OCI-LY1 (cell line): ENCODE measurements at regions not wholly inside any gene's neighbourhood (a gene's known extent, or its start where the extent isn't known, plus 50 kb on each side); places are given as distances from the start of the nearest gene placed in this dataset.

Experiments used
- H2AFZ ChIP-seq: fragments of 200-600 bp; sonication (generic), shearing (Covaris generic); 2 replicates; pipeline ENCODE4 v1.6.0; 2014; ENCODE audit warnings: antibody characterized with exemption, mild to moderate bottlenecking, low read length
- H3F3A ChIP-seq: fragments of 200-600 bp; sonication (generic), shearing (Covaris generic); 2 replicates; pipeline ENCODE4 v1.6.0; 2014; ENCODE audit warnings: mild to moderate bottlenecking, antibody characterized with exemption, low read length, moderate library complexity; ENCODE audit not compliant: insufficient read depth
- H3K27ac ChIP-seq: fragments of 200-600 bp; sonication (generic); 2 replicates; pipeline ENCODE4 v1.5.1; 2014; ENCODE audit warnings: low read length, mixed run types, mild to moderate bottlenecking, low read depth; ENCODE audit not compliant: poor library complexity, severe bottlenecking
- H3K27me3 ChIP-seq: fragments of 200-600 bp; sonication (generic); 2 replicates; pipeline ENCODE4 v1.6.0; 2014; ENCODE audit warnings: antibody characterized with exemption, mild to moderate bottlenecking, low read length, moderate library complexity; ENCODE audit not compliant: insufficient read depth
- H3K36me3 ChIP-seq: fragments of 200-600 bp; sonication (generic); 2 replicates; pipeline ENCODE4 v1.6.1; 2014; ENCODE audit warnings: mild to moderate bottlenecking, antibody characterized with exemption, low read length, moderate library complexity, mixed read lengths; ENCODE audit not compliant: insufficient read depth
- H3K4me1 ChIP-seq: fragments of 200-600 bp; sonication (generic); 2 replicates; pipeline ENCODE4 v1.5.1; 2014; ENCODE audit warnings: mild to moderate bottlenecking, low read length, moderate library complexity; ENCODE audit not compliant: insufficient read depth, severe bottlenecking
- H3K4me2 ChIP-seq: fragments of 200-600 bp; sonication (generic), shearing (Covaris generic); 2 replicates; pipeline ENCODE4 v1.6.1; 2014; ENCODE audit warnings: low read length
- H3K4me3 ChIP-seq: fragments of 200-600 bp; sonication (generic); 2 replicates; pipeline ENCODE4 v1.5.1; 2014; ENCODE audit warnings: low read length, low read depth, mild to moderate bottlenecking, mixed read lengths; ENCODE audit not compliant: poor library complexity, severe bottlenecking
- H3K79me2 ChIP-seq: fragments of 200-600 bp; shearing (Covaris generic); 2 replicates; pipeline ENCODE4 v1.6.1; 2016; ENCODE audit warnings: mixed run types, low read length, mixed read lengths; ENCODE audit not compliant: insufficient read depth
- H3K9ac ChIP-seq: fragments of 200-600 bp; sonication (generic), shearing (Covaris generic); 2 replicates; pipeline ENCODE4 v1.6.1; 2014; ENCODE audit warnings: mild to moderate bottlenecking, low read length, mixed read lengths
- H3K9me2 ChIP-seq: fragments of 200-600 bp; sonication (generic), shearing (Covaris generic); 2 replicates; pipeline ENCODE4 v1.6.1; 2014; ENCODE audit warnings: low read depth, mild to moderate bottlenecking, low read length, mixed read lengths
- H3K9me3 ChIP-seq: fragments of 200-600 bp; shearing (Covaris generic); 2 replicates; pipeline ENCODE4 v1.6.1; 2014; ENCODE audit warnings: low read length, mixed read lengths
- H4K20me1 ChIP-seq: fragments of 200-600 bp; sonication (generic), shearing (Covaris generic); 2 replicates; pipeline ENCODE4 v1.6.0; 2016; ENCODE audit warnings: mild to moderate bottlenecking, low read length; ENCODE audit not compliant: insufficient read depth
- EZH2 ChIP-seq: fragments of 200-600 bp; sonication (generic), shearing (Covaris generic); IDR thresholded peaks from 2 replicates; pipeline ENCODE4 v1.8.0; 2017; ENCODE audit warnings: borderline replicate concordance, mixed run types, mild to moderate bottlenecking, antibody characterized with exemption, low read length, moderate library complexity, mixed read lengths
- TF ChIP-seq, protein P1 (sequence below): fragments of 200-600 bp; sonication (generic), shearing (Covaris generic); IDR thresholded peaks from 2 replicates; pipeline ENCODE4 v1.5.1; 2017; ENCODE audit warnings: mild to moderate bottlenecking, antibody characterized with exemption, low read length, moderate library complexity, mixed read lengths

DNA sequence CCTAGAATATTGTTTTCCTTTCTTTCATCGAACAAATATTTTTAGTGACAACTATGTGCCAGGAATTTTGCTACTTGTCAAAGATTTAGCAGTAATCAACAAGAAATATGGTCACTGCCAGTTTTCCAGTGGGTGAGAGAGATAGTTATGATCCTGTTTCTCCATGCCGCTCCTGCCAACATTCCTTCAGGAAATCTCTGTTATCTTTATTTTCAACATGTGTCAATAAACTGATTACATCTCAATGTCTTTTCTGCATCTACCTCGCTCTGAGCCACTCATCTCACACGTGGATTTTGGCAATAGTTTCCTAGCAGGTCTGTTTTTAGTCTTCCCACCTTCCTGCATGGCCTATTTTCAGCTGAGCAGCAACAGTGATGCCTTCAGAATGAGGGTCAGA, 650.0 kb upstream of the STXBP6 start:
- Histone ChIP-seq H2AFZ (no peak overlapping the region), H3K4me1 (no peaks in the 10 kb centered on the region), H3K9me2 (no peaks in the 10 kb centered on the region), H3K4me3 (no peak overlapping the region), H3K36me3 (no peaks in the 10 kb centered on the region), H3K27me3 (no peaks in the 10 kb centered on the region), H3K27ac (no peak overlapping the region), H3K4me2 (no peak overlapping the region), H3K9me3 (no peaks in the 10 kb centered on the region), H3F3A (no peaks in the 10 kb centered on the region), H3K9ac (no peak overlapping the region), H4K20me1 (no peaks in the 10 kb centered on the region), H3K79me2 (no peaks in the 10 kb centered on the region)
- no peak for TF ChIP-seq EZH2
- TF ChIP-seq, protein P1, sequence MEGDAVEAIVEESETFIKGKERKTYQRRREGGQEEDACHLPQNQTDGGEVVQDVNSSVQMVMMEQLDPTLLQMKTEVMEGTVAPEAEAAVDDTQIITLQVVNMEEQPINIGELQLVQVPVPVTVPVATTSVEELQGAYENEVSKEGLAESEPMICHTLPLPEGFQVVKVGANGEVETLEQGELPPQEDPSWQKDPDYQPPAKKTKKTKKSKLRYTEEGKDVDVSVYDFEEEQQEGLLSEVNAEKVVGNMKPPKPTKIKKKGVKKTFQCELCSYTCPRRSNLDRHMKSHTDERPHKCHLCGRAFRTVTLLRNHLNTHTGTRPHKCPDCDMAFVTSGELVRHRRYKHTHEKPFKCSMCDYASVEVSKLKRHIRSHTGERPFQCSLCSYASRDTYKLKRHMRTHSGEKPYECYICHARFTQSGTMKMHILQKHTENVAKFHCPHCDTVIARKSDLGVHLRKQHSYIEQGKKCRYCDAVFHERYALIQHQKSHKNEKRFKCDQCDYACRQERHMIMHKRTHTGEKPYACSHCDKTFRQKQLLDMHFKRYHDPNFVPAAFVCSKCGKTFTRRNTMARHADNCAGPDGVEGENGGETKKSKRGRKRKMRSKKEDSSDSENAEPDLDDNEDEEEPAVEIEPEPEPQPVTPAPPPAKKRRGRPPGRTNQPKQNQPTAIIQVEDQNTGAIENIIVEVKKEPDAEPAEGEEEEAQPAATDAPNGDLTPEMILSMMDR: no peak

DNA sequence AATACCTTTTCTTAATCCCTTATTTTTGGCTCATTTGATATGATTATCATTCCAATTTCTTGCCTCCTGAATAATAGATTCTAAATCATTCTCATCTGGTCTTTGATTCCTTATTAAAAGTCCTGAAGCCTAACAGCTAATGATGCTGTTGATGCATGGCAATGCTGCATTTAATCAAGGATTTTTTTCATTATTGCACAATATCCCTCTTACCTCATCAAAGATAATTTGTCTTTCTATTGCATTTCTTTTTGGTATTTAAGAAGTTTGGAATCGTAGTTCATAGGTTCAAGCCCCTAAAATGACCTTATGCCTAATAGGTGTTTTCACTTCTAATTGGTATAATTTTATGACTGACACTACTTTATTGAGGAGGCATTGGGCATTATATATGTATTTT, 648.2 kb upstream of the STXBP6 start:
- H3K79me2 ChIP-seq: no peaks in the 10 kb centered on the region
- H3K4me3 ChIP-seq: no peak overlapping the region
- H3K9me2 ChIP-seq: no peaks in the 10 kb centered on the region
- H3K9me3 ChIP-seq: no peaks in the 10 kb centered on the region
- H3F3A ChIP-seq: no peaks in the 10 kb centered on the region
- H3K27me3 ChIP-seq: no peaks in the 10 kb centered on the region
- no peak overlapping the region for H2AFZ ChIP-seq
- H3K4me2 ChIP-seq: no peak overlapping the region
- no peak overlapping the region for H3K9ac ChIP-seq
- no peaks in the 10 kb centered on the region for H3K36me3 ChIP-seq
- H4K20me1 ChIP-seq: no peaks in the 10 kb centered on the region
- H3K4me1 ChIP-seq: no peaks in the 10 kb centered on the region
- no peak overlapping the region for H3K27ac ChIP-seq
- TF ChIP-seq EZH2: no peak
- TF ChIP-seq, protein P1: no peak

DNA sequence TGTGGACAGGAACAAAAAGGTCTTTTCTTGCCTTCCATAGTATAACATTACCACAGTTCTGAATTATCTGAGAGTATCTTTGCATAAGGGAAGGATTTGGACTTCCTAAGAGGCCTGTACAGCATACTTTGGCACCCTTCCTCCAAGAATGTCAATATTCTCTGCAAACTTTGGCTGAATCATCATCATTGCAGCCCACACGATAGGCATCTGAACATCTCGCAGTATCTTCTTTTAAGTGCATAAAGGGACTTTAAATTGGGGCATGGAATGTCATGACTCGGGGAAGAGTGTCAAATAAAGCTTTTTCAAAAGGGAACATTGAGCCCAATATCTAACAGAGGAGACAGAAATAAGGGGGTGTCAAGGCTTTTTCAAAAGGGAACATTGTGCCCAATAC, 646.2 kb upstream of the STXBP6 start:
- Histone ChIP-seq H3K36me3 (no peaks in the 10 kb centered on the region), H3K9me2 (no peaks in the 10 kb centered on the region), H2AFZ (no peak overlapping the region), H3K9ac (no peak overlapping the region), H3K27ac (no peak overlapping the region), H3K4me3 (no peak overlapping the region), H3K27me3 (no peaks in the 10 kb centered on the region), H3K4me2 (no peak overlapping the region), H4K20me1 (no peaks in the 10 kb centered on the region), H3K79me2 (no peaks in the 10 kb centered on the region), H3K4me1 (no peaks in the 10 kb centered on the region), H3K9me3 (no peaks in the 10 kb centered on the region), H3F3A (no peaks in the 10 kb centered on the region)
- TF ChIP-seq EZH2: no peak
- TF ChIP-seq, protein P1: no peak
